HG02970 (cell line): ENCODE measurements at regions not wholly inside any gene's neighbourhood (a gene's known extent, or its start where the extent isn't known, plus 50 kb on each side); places are given as distances from the start of the nearest gene placed in this dataset.
"Not testable (repeated sequence)": the region's sequence is repeated elsewhere in the genome, so short reads cannot be mapped to it uniquely, and the experiment has no call there.

Source experiments
- ATAC-seq: cut with Tn5 transposase; IDR thresholded peaks from one replicate; pipeline ENCODE4 v1.9.1; 2021; ENCODE audit warnings: mild to moderate bottlenecking, moderate library complexity, moderate number of reproducible peaks; ENCODE audit not compliant: unreplicated experiment, low FRiP score

- no peak for ATAC-seq
Observed at GRCh38 chr7:125197731-125198393, 268.2 kb upstream of the POT1 start.

GRCh38 chr7:125195156-125195555 lies 265.5 kb upstream of the POT1 start:
- ATAC-seq, result no peak

GRCh38 chr7:125193263-125193662 lies 263.6 kb upstream of the POT1 start:
- no peak for ATAC-seq

GRCh38 chr7:125184801-125185200 lies 255.2 kb upstream of the POT1 start:
- ATAC-seq, result no peak

GRCh38 chr7:125181569-125182267 lies 252.1 kb upstream of the POT1 start:
- ATAC-seq, result not testable (repeated sequence)

- no peak for ATAC-seq
Observed at GRCh38 chr7:125173571-125173970, 243.9 kb upstream of the POT1 start.

GRCh38 chr7:125169088-125169487 lies 239.5 kb upstream of the POT1 start:
- ATAC-seq, result no peak

GRCh38 chr7:125154930-125155329 lies 225.3 kb upstream of the POT1 start:
- no peak for ATAC-seq

- no peak for ATAC-seq
Observed at GRCh38 chr7:125149151-125149550, 219.5 kb upstream of the POT1 start.

- ATAC-seq, result no peak
Observed at GRCh38 chr7:125147047-125147446, 217.4 kb upstream of the POT1 start.

GRCh38 chr7:125136755-125137532 lies 207.3 kb upstream of the POT1 start:
- no peak for ATAC-seq

- no peak for ATAC-seq
Observed at GRCh38 chr7:125136341-125136740, 206.7 kb upstream of the POT1 start.

- no peak for ATAC-seq
Observed at GRCh38 chr7:125130173-125130572, 200.5 kb upstream of the POT1 start.

GRCh38 chr7:125127304-125127703 lies 197.7 kb upstream of the POT1 start:
- ATAC-seq, result no peak

- ATAC-seq, result no peak
Observed at GRCh38 chr7:125126376-125126775, 196.8 kb upstream of the POT1 start.

- no peak for ATAC-seq
Observed at GRCh38 chr7:125125315-125125714, 195.7 kb upstream of the POT1 start.

- ATAC-seq, result no peak
Observed at GRCh38 chr7:125122173-125122572, 192.5 kb upstream of the POT1 start.

- ATAC-seq, result no peak
Observed at GRCh38 chr7:125119559-125120115, 190.0 kb upstream of the POT1 start.

GRCh38 chr7:125118444-125118843 lies 188.8 kb upstream of the POT1 start:
- no peak for ATAC-seq

GRCh38 chr7:125112850-125113249 lies 183.2 kb upstream of the POT1 start:
- ATAC-seq, result no peak

- ATAC-seq, result no peak
Observed at GRCh38 chr7:125099519-125099918, 169.9 kb upstream of the POT1 start.
